ENCODE measurements at regions not wholly inside any gene's neighbourhood (a gene's known extent, or its start where the extent isn't known, plus 50 kb on each side); places are given as distances from the start of the nearest gene placed in this dataset.

- H3K4me3 ChIP-seq (ENCODE audit: low read depth, low read length) = no peak overlapping the region
- in situ Hi-C loops (cut with HindIII; ENCODE audit: low sequenced_read_pairs) = no loop called here
- no peak for DNase-seq (ENCODE audit: low read depth)
- no peak for TF ChIP-seq CTCF (IDR thresholded peaks at IDR 0.05; ENCODE audit: low read depth, low read length, missing control alignments)
These were observed 248.8 kb upstream of the USP24 start for GRCh38 chr1:55463814-55464475.

- no peak overlapping the region for H3K4me3 ChIP-seq (ENCODE audit: low read depth, low read length)
- in situ Hi-C loops (cut with HindIII; ENCODE audit: low sequenced_read_pairs) = no loop called here
- no peak for TF ChIP-seq CTCF (IDR thresholded peaks at IDR 0.05; ENCODE audit: low read depth, low read length, missing control alignments)
- no peak for DNase-seq (ENCODE audit: low read depth)
These were observed 242.7 kb upstream of the USP24 start for GRCh38 chr1:55457874-55458273.

- no peak for TF ChIP-seq CTCF (IDR thresholded peaks at IDR 0.05; ENCODE audit: low read depth, low read length, missing control alignments)
- no peak overlapping the region for H3K4me3 ChIP-seq (ENCODE audit: low read depth, low read length)
- in situ Hi-C loops (cut with HindIII; ENCODE audit: low sequenced_read_pairs) = no loop called here
- no peak for DNase-seq (ENCODE audit: low read depth)
These were observed 241.8 kb upstream of the USP24 start for GRCh38 chr1:55456971-55457370.

GRCh38 chr1:55448261-55448660, 233.1 kb upstream of the USP24 start:
- DNase-seq (ENCODE audit: low read depth) = no peak
- in situ Hi-C loops (cut with HindIII; ENCODE audit: low sequenced_read_pairs) = no loop called here
- no peak overlapping the region for H3K4me3 ChIP-seq (ENCODE audit: low read depth, low read length)
- TF ChIP-seq CTCF (IDR thresholded peaks at IDR 0.05; ENCODE audit: low read depth, low read length, missing control alignments) = no peak

GRCh38 chr1:55447488-55447887, 232.3 kb upstream of the USP24 start:
- in situ Hi-C loops (cut with HindIII; ENCODE audit: low sequenced_read_pairs) = no loop called here
- no peak overlapping the region for H3K4me3 ChIP-seq (ENCODE audit: low read depth, low read length)
- no peak for TF ChIP-seq CTCF (IDR thresholded peaks at IDR 0.05; ENCODE audit: low read depth, low read length, missing control alignments)
- DNase-seq (ENCODE audit: low read depth) = no peak

- TF ChIP-seq CTCF (IDR thresholded peaks at IDR 0.05; ENCODE audit: low read depth, low read length, missing control alignments) = no peak
- H3K4me3 ChIP-seq (ENCODE audit: low read depth, low read length) = no peak overlapping the region
- in situ Hi-C loops (cut with HindIII; ENCODE audit: low sequenced_read_pairs) = no loop called here
- DNase-seq (ENCODE audit: low read depth) = no peak
These were observed 231.2 kb upstream of the USP24 start for GRCh38 chr1:55446351-55446750.

All from astrocyte of the cerebellum (primary cell).